8988T (cell line): ENCODE measurements at regions not wholly inside any gene's neighbourhood (a gene's known extent, or its start where the extent isn't known, plus 50 kb on each side); places are given as distances from the start of the nearest gene placed in this dataset.
"Not testable (repeated sequence)": the region's sequence is repeated elsewhere in the genome, so short reads cannot be mapped to it uniquely, and the experiment has no call there.

Experiments
- DNase-seq: peaks from one replicate; pipeline ENCODE4 v3.0.0; 2011

DNA sequence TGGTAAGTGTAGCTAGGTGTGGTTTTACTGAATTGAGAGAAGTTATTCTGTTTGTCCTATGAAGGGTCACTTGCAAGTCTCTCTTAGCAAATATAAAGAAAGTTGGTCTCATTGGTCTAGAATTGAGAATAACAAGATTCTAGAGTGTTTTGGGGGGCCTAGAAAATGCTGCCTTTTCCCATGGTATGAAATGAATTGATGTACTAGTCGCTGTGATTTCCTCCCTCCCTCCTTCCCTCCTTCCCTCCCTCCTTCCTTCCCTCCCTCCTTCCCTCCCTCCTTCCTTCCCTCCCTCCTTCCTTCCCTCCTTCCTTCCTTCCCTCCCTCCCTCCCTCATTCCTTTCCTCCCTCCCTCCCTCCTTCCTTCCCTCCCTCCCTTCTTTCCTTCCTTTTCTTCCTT is 166.7 kb upstream of the RGS6 start:
- DNase-seq: no peak

DNA sequence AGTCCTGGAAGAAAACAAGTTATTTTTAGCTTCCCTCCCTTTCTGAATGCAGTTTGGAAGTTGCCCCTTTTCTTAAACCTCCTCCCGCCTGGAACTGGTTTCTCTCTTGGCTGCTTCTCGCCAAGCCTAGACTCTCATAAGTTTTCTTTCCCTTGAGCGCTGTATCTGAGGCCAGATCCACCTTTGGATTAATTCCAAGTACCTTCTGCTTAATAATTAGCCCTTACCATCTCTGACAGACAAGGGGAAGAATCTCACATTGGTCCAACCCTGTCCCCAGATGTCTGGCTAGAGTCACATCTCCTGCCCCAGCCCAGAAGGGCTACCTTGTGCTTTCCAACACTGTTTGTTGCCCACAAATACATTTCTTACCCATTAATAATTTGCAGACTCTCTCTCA is 161.8 kb upstream of the RGS6 start:
- DNase-seq: no peak

DNA sequence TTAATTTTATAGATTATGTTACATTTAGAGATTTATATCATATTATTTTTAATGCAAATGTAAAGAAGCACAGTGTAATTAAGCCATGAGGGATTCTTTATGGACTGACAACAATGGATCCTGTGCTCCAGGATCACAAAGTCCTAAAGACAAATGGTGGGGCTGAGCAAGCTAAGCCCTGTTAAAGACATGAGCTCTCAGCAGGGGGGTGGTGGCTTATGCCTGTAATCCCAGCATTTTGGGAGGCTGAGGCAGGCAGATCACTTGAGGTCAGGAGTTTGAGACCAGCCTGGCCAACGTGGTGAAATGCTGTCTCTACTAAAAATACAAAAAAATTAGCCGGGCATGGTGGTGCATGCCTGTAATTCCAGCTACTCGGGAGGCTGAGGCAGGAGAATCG is 160.8 kb upstream of the RGS6 start:
- DNase-seq: not testable (repeated sequence)

DNA sequence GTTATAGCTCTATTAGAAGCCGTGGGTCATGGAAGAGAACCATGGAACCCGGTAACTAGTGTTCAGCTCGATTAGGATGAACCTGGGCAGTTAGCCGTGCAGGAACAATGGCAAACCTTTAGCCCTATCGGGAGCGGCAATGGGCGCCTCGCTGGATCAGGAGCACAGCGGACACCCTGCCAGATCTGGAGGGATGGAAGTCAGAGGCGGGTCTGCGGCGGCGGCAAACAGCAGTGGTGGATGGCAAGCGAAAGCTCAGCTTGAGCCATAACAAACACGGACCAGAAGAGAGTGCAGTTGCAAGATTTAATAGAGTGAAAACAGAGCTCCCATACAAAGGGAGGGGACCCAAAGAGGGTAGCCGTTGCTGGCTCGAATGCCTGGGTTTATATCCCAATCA is 160.2 kb upstream of the RGS6 start:
- not testable (repeated sequence) for DNase-seq

DNA sequence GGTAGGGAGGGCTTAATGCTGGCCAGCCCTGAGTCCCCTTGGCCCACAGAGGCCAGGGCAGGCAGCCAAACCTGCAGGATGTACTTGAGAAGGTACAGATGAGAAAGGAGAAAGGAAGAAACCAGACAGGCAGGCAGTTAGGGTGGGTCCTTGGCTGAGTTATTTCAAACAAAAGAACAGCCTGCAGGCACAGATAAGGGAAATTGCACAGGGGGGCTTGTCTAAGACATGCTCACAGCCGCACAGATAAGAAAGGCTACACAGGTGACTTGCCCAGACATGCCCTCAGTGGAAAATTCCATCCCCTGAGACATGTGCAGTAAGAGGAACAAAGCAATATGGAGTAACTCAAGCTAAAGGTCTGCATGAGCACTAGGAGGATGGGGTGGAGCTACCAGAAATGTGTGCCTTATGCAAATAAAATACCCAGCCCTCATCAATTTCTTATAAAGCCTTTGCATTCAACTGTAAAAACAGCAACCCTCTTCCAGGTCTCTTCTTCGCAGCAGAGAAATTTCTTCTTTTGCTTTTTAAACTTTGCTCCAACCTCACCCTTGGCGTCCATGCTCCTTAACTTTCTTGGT is 158.2 kb upstream of the RGS6 start:
- DNase-seq: no peak

DNA sequence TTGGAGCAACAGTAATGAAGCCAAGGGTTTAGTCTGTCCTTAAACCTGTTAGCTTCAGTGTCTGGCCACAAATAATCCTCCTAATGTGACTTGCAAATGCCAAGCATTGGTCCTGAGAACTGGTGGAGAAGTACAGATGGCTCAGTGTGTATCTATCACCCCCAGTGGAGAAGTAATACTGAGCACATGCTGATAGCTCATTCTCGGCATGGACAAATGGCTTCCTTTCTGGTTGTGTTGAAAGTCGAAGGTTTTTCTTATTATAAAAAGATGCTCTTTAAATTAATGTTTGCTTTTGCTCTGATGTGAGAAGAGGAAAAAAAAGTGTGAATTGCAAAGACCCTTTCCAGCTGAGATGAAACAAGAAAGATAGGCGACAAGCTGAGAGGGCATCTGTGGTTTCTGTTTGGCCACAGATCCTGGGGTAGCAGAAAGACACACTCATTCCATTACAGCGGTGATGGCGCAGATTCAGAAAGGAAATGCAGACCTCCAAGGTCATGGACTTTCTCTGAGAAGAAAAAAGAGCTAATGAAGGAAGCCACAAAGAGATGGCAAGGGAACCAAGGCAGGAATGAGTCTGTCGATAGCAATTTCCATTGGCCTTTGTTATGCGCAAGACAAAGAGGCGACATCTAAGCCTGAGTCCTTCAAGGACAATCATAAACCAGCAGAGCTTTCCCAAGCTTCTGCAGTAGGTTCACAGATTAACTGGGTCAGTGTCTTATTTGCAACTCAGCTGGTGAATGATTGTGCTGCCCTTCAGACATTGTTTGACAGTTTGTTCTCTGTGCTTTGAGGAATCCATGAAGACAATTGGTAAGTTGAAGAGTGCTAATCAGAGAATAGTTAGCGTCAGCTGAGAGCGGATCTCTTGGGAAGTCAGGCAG is 155.5 kb upstream of the RGS6 start:
- no peak for DNase-seq

DNA sequence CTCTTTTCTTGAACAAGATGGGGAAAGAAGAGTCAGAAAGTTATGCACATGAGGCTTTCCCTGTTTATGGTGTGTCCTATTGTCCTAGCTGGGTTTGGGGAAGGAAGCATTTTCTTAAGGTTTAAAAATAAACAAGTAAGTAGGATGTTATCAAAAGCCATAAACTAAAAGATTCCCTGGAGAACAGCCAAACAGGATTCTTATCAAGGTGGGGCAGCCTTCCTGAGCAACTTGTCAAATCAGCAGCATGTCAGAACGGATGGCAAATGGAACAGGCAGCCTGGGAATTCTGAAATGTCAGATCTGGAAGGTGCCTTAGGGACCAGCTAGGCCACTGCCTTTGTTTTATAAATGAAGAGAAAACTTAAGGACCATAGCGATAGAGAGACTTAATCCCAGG is 152.2 kb upstream of the RGS6 start:
- DNase-seq: no peak

DNA sequence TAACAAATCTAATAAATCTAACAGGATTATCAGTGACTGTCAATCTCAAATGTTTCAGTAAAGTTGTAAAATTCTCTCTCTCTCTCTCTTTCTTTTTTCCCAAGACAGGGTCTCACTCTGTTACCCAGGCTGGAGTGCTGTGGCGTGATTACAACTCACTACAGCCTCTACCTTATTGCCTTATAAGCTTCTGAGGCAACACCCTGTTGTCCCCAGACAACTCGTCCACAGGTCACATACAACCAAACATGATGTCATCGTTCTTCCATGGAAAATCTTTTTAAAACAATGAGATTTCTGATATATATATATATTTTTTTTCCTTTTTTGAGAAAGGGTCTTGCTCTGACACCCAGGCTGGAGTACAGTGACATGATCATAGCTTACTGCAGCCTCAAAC is 151.4 kb upstream of the RGS6 start:
- no peak for DNase-seq

DNA sequence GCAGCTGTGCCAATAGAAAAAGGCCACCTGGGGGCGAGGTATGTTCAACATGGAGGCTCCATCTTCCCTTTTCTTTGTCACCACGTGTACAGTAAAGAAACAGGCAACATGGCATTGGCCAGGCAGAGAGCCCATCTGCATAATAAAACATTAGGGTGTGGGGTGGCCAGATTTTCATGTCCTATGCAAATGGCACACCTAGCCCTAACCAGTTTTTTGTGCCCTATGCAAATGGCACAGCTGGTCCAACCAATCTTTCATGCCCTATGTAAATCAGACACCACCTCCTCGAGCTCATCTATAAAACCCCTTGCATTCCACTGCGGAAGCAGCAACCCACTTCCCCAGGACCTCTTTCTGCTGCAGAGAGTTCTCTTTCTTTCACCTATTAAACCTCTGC is 149.1 kb upstream of the RGS6 start:
- no peak for DNase-seq

DNA sequence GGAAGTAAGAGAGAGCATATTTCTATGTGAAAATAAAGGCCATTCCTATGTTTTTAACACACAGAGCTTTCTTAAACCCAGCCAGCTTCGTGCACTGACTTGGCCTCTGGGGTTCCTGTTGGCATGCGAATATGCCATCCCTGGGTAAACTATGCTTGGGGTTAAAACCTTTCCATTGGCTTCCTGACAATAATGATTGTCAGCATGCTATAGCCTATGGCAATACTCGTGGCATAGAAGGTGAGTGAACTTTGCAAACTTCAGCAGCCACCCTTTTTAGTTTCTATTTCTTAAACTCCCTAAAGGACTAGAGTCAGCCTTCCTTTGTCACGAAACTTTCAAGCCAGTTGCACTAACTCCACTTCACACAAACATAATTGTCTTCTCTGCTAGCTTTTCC is 148.4 kb upstream of the RGS6 start:
- DNase-seq: no peak

DNA sequence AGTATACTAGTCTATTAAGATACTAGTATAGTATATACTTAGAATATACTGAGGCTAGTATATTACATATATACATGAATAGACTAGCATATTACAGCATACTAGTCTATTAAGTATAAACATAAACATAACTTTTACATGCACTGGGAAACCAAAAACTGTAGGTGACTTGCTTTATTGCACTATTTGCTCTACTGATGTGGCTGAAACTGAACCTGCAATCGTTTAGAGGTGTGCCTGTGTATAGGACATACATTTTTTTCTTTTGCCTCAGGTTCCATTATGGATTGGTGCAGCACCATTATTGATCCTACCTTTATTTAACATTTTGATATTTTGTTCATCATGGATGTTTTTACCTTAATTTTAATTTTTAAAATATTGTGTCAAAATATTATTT is 143.2 kb upstream of the RGS6 start:
- no peak for DNase-seq

DNA sequence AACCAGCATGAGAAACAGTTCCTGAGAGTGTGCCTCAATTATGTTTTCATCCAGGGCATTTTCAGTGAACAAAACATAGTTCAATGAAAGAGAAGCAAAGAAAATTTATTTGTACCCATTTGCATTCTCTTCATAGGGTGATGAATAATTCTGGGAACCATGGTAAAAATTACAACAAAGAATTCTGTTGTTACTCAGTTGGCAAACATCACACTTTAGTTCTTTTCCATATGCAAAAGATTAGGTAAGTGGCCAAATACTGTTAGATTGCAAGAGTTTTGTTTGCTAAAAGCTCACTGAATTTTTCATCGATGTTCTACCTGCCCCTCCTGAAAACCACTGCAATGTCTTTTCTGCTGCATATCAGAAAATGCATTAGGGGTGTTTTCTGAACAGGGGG is 132.4 kb upstream of the RGS6 start:
- no peak for DNase-seq

DNA sequence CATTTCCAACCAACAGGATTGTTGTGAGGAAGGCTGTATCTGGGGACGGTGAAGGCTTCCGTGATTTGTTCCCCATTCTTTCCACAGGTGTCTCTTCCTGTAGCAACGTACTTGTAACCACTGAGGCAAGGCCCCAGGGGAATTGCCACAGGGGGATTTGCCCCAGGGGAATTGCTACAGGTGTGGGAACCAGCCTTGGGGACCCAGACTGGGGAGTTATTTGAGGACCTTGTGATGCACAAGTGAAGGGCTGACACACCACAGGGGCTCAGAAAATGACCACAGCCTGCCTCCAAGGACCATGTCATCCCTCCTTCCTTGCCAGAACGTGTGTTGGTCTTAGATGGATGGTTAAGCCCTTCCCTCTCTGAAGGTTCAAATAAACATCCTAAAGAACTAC is 131.4 kb upstream of the RGS6 start:
- no peak for DNase-seq

DNA sequence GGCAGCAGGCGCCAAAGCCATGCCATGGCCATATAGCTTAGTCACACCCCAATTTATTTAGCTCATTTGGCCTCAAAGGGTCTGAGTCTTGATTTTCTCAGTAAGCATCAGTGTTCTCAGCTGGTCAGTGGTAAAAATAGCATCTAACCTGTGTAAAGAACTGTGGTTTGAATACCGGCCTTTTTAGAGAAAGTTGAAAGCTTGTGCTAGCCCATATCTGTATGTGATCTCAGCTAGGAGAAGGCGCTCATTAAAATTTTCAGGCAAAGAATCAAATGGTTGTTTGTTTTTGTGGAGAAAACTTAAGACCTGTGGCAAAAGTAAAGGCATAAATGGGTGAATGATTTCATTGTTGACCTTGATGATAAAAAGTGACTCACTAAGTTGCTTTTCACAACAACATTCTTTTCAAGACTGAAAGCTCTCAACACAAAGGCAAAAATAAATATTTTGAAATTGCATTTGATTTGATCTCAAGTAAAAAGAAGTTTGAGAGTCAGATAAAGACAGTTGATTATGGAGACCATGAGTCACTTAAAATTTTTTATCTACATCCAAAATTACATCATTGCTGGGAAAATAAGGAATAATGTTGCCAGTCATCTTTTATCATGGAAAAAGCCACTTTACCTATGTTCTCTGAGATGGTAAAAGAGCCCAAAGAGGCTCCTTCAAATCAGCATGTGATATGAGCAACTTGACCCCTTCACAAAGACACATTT is 128.5 kb upstream of the RGS6 start:
- DNase-seq: no peak

DNA sequence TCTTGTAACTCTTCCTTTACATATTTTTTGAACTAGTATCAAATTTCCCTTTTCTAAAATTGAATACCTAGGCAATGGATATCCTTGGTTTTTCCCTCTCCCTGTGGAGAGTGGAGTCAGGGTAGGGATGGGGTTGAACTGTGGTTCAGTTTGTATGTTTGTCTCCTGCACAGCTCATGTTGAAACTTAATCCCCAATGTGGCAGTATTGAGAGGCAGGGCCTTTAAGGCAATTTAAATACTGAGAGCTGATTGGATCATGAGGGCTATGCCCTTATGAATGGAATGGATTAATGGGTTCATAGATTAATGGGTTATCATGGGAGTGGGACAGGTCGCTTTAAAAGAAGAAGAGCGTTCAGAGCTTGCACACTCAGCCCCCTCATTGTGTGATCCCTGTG is 127.2 kb upstream of the RGS6 start:
- no peak for DNase-seq

DNA sequence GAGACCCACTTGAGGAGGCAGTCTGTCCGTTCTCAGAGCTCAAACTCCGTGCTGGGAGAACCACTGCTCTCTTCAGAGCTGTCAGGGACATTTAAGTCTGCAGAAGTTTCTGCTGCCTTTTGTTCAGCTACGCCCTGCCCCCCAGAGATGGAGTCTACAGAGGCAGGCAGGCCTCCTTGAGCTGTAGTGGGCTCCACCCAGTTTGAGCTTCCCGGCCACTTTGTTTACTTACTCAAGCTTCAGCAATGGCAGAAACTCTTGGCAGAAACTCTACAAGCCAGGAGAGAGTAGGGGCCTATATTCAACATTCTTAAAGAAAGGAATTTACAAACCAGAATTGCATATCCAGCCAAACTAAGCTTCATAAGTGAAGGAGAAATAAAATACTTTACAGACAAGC is 125.2 kb upstream of the RGS6 start:
- not testable (repeated sequence) for DNase-seq

DNA sequence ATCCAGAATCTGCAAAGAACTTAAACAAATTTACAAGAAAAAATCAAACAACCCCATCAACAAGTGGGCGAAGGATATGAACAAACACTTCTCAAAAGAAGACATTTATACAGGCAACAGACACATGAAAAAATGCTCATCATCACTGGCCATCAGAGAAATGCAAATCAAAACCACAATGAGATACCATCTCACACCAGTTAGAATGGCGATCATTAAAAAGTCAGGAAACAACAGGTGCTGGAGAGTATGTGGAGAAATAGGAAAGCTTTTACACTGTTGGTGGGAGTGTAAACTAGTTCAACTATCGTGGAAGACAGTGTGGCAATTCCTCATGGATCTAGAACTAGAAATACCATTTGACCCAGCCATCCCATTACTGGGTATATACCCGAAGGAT is 121.4 kb upstream of the RGS6 start:
- not testable (repeated sequence) for DNase-seq

DNA sequence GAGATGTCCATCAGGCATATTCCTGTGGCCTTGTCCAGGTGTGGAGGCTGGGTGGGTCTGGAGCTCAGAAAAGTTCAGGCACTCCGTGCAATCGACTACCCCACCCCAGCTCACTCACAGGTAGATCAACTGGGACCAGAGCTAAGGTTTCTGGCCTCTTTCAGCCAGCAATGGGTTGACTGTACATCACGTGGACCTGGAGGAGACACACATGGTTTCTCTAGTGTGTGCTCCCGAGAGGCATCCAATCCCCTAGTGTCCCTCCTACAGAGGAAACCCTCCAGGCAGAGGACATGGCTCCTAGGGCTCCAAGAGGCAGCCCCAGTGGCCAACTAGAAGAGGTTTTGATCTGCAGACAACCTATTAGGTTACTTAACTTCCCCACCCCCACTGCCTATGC is 119.5 kb upstream of the RGS6 start:
- no peak for DNase-seq

DNA sequence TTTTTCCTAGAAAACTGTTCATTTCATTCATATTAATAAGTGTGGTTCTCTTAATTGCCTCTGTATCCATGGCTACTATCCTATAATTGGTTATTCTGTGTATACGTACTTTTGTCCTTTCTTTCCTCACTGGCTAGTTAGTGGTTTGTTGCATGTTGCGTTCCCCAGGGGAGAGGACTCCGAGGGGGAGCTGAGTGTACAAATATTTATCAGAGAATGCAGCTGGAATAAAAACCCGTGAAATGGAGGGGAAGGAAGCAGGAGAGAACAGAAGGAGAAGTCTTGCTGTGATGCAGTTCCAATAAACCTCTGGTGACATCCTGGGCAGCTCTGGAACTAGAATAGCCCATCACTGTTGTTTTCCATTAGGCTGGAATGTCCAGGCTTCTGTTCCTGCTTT is 117.1 kb upstream of the RGS6 start:
- no peak for DNase-seq

DNA sequence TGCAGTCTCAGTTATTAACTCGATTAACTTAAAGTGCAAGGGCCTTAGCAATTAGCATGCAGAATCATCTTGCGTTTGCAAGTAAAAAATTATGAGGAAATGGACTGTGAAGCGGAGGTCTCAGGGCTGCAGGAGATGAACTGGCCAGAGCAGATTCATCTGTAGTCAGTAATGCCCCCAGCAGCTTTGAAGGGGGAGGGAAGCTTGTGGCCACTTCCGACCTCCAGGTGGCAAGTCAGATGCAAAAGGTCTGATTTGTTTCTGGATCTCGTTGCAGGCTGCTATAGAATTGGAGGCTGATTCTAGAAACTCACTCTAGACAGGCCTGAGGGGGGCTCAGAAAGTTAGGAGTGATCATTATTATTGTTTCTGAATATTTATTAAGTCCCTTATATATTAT is 107.4 kb upstream of the RGS6 start:
- no peak for DNase-seq

DNA sequence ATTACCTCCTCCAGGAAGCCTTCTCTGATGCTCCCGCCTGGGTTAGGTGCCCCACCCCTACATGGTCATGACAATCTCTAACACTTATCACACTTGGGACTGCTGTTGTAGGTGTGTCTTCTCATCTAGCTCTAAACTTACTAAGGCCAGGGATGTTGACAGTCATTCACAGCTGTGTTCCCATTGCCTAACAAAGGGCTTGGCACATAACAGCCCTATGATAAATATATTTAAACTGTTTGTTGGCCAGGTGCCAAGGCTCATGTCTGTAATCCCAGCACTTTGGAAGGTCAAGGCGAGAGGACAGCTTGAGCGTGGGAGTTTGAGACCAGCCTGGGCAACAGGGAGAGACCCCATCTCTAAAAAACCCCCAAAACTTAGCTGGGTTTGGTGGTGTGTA is 98.8 kb upstream of the RGS6 start:
- DNase-seq: no peak

DNA sequence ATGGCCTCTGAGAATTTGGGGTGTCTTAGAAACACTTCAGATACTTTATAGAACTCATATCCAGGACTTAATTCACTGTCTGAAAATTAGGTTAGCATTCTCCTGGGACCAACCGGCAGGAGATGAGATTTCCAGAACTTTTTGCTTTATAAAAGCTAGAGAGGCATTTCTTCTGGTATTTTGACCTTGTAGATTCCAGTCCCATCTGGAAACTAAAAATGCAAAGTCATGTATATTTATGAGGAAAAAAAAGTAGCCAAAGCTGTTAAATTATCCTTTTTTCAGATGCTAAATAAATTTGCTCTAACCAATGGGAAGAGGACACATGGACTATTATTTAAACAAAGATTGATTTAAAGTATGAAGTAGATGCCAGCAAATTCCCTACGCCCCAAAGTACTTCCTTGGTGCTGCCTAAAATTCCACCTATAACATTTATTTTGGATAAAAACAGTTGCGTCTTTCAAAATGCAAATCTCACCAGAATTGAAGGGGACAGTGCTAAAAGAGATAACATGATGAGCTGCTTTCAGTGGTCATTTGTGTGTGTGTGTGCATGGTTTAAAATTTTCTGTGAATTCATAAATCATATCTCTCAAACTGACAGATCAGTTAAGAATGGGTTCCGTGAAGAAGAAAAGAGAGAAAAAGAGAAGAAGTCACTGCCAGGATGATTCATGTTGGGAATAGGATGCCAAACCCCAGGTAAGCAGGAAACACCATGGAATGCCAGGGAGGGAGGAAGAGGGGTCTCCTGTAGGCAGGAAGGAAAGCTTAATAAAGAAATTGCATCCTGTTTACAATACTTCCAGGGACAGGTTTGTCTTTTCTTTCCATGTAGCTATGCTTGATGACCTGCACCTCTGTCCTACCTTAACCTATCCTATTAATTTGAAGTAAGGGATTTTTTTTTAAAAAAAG is 97.7 kb upstream of the RGS6 start:
- no peak for DNase-seq

DNA sequence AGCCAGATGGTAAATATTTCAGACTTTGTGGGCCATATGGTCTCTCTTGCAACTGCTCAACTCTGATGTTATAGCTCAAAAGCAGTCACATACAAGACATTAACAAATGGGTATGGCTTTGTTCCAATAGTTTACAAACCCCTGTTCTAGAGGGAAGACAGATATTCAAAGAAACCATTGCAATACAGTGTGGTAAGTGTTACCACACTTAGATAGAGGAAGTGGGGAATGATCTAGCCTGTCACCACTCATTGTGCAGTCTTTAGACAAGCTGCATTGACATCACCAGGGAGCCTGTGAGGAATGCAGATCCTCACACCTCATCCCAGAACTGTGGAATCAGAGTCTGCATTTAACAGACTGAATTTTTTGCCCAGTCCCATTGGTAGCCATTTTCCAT is 80.0 kb upstream of the RGS6 start:
- DNase-seq: no peak
